NCI-H69 (cell line): ENCODE measurements at regions not wholly inside any gene's neighbourhood (a gene's known extent, or its start where the extent isn't known, plus 50 kb on each side); places are given as distances from the start of the nearest gene placed in this dataset.
"Not testable (repeated sequence)": the region's sequence is repeated elsewhere in the genome, so short reads cannot be mapped to it uniquely, and the experiment has no call there.

Source experiments
- DNase-seq: peaks from one replicate; lab custom pipeline; 2025; lab: John Stamatoyannopoulos, UW

DNA sequence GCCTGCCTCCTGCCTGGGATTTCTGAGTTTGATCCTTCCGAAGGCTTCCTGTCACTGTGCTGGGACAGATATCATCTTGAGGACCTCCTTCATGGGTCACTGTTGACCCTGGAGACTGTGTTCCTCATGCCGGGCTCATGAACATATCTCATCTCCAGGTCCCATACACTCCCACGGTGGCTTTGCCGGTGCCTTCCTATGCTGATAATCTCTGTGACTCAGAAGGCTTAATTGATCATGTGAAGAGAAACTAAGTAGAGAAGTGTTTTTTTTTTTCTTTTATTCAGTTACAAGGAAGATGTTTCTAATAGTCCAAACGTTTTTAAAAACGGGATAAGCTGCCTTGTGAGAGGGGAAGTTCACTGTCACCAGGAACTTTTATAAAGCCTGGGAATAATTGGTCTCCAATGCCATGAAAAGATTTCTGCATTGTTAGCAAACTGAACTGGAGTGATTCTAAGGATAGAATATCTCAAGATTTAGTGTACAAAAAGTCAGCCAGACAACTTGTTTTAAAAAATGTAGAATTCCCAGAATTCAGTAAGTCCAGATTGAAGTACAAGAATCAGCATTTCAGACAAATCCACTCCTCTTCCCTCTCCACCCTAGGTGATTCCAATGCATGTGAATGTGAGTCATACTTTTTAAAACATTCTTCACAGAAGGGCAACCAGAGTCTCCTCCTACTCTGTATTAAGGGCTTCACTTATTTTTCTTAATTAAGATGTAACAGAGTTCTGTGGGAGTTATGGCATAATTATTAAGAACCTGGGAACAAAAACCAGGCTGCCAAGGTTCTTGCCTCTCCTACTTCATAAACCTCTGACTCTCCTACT is 139.8 kb upstream of the LGR5 start:
- DNase-seq: no peak

DNA sequence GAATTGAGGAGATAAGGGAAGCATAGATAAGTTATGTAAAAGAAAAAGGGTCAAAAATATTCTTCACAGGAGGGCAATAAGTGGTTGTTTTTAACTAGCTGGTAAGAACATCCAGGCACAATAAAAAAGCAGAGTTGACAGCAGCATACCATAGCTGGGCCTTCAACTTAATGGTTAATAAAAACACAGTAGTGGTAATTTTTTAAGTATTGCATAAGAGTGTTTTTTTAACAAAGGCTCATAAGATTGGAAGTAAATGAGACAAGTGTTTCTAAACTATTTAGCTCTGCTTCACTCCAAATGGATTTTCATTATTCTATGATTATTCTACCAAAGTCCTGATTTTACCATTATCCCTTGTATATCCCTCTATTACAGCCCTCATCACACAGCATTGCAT is 140.1 kb upstream of the TSPAN8 start:
- DNase-seq: no peak

DNA sequence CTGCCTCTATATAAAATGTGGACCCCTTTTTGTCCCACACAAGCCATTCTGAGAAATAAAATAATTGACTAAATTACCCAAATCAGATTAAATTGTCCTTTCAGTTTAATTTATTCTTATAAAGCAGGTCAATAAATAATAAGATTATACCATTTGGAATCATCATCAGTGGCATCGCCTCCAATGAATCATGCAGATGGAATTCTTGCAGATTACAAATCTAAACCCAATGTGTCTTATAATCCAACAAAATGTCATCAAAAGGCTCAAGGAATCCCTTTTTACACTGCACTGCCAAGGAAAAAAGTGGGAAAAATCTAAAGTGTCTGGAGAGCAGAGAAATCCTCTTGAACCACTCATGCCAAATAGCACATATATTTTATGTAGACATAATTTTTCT is 138.2 kb upstream of the TSPAN8 start:
- no peak for DNase-seq

DNA sequence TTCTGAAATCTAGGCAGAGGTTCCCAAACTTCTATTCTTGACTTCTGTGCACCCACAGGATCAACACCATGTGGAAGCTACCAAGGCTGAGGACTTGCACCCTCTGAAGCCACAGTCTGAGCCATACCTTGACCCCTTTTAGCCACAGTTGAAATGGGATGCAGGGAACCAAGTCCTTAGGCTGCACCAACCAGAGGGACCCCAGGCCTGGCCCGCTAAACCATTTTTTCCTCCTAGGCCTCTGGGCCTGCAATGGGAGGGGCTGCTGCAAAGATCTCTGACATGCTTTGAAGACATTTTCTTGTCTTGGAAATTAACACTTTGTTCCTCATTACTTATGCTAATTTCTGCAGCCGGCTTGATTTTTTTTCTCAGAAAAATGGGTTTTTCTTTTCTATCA is 133.9 kb upstream of the TSPAN8 start:
- no peak for DNase-seq

DNA sequence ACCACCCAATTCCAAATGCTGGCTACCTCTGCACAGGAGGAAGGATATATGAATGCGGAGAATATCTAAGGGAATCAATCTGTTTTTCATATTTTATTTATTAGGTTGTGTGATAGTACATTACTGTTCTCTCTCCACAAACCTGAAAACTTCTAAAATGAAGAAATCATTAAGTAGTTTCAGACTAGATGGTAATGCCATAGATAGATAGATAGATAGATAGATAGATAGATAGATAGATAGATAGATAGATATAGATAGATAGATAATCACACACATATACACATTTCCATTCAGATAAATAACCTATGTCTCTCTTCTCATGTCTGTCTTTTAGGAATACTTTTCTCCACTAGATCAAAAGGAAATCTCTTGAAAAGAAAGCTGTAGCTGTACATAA is 126.1 kb upstream of the TSPAN8 start:
- DNase-seq: no peak

DNA sequence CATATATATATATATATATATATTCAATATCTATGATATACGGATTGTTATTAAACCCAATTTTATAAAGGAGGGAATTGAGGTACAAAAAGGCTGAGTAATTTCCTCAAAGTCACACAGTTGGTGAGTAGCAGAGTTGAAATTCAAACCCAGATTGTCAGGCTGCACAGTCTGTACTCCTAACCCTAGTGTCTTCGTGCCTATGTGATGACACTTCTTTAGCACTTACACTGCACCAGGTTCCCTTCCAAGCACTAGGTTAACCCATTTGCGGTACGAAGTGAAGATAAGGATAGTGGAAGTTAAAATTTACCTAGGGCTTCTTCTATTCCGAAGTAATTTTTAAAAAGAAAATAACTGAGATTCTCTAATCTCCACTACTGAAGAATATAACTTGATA is 125.1 kb upstream of the TSPAN8 start:
- DNase-seq: no peak

DNA sequence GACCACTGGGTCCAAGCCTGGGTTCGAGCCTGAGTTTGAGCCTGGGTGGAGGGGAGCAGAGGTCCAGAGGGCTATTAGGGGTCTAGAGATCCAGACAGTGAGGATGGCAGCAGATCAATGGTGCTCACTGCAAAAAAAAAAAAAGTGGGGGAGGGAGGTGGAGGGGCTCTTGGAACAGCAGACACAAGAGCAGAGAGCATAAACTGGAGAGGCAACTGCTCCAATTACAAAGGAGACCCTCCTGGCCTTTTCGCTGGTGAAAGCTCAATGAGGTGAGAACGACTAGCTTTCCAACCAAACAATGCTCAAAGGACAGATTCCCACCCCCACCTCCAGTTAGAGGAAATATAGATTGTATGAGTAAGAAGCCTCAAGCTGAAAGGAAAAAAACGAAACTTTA is 124.2 kb upstream of the TSPAN8 start:
- DNase-seq: no peak

DNA sequence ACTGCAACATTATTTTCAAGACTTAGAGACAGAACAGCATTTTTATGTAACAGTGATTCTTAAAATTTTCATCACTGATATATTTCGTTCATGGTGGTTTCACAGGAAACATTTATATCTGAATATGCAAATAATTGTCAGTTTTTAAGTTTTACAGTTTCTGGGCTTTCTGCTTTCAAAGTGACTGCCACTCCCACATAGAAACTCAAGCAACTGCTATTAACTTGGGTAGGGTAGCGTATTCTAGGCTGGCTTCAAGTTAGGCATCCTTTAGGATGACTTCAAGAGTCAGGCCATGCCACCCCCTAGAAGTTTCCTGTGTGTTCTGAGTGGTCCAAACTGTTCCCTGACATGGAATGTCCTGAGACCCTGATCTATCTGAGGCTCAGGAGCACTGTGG is 123.6 kb upstream of the TSPAN8 start:
- DNase-seq: no peak

DNA sequence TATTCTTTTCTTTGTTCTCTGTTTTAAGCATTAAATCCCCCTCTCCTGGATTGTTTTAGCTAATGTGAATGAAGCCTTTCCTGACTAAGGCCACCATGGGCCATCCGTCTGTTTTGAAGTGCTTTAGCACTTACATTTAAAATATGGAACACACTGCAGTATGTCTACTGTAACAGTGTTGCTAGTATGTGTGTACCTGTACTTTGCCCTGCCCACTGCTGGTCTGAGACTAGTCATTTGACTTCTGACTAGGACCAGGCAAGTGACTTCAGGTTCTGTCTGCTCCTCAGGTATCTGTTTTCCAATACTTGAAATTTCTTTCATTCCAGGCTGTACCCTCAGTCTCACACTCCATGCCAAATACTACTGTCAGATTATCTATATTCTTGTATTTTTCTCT is 120.1 kb upstream of the TSPAN8 start:
- no peak for DNase-seq

DNA sequence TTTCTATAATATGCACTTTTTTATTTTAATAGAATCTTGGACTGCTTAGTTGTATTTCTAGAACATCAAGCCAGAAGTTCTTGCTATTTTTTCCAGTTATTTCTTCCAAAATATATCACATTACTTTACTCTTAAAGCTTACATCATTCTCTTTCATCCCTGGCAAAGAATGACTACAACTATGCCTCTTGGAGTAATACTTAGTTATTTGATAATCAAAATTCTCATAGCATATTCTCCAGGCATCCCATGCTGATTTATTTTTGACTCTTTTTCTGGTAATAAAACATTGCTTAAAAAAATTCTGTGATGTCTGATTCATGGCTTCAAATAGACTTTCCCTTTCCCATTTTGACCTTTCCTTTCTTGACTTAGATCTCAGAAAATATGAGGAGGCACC is 118.7 kb upstream of the TSPAN8 start:
- no peak for DNase-seq

DNA sequence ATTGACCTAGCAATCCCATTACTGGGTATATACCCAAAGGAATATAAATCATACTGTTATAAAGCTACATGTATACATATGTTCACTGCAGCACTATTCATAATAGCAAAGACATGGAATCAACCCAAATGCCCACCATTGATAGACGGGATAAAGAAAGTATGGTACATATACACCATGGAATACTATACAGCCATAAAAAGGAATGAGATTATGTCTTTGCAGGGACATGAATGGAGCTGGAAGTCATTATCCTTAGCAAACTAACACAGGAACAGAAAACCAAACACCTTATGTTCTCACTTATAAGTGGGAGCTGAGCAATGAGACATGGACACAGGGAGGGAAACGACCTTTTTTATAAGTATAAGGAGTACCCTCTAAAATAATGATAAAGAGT is 113.0 kb upstream of the TSPAN8 start:
- not testable (repeated sequence) for DNase-seq

DNA sequence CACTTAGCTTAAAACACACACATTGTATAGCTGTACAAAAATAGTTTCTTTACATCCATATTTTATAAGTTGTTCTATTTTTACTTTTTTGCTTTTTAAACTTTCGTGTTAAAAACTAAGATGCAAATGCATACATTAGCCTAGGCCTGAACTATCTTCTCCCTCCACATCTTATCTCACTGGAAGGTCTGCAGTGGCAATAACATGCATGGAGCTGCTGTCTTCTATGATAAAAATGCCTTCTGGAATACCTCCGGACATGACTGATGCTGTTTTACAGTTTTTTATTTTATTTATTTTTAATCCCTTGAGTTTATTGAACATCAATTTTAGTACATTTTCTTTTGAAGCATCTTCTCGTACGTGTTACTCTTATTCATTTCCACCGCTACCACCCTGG is 112.3 kb upstream of the TSPAN8 start:
- DNase-seq: no peak

DNA sequence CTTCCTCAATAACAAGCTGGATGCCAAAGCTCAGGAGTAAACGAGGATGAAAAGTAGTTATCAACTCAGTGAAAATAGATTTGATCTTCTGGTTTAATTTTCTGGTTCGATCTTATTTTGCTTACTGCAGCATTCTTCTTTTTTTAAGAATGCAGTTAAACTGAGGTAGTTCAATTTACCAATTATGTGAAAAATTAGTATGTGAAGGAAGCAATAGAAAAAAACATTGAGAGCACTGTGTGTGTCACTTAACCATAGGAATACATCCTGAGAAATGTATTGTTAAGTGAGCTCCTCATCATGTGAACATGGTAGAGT is 111.4 kb upstream of the TSPAN8 start:
- no peak for DNase-seq

DNA sequence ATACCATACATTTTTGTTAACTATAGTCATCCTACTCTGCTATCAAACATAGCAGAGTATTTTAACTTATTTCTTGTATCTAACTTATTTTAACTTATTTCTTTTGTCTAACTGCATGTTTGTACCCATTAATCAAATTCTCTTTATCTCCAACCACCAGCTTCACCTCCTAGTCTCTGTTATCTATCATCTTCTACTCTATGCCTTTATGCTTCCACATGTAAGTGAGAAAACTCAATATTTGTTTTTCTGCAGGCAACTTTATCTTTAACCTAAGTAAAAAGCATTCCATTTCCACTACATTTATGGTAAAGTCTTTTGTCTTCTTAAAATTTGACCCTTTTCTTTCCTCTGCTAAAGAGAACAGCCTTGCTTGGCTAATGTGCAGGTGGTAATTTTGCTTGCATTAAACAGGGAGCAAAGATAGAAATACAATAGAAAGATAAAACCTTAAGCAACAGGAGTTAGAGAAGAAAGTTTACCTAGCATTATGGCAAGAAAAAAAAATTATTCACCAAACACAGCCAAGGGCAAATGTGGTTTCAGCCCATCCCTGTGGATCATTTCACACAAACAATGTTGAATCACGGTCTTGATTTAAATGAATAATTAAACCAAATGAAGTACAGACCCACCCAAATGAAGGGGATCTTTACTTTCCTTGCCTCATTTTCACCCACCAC is 110.9 kb upstream of the TSPAN8 start:
- no peak for DNase-seq

DNA sequence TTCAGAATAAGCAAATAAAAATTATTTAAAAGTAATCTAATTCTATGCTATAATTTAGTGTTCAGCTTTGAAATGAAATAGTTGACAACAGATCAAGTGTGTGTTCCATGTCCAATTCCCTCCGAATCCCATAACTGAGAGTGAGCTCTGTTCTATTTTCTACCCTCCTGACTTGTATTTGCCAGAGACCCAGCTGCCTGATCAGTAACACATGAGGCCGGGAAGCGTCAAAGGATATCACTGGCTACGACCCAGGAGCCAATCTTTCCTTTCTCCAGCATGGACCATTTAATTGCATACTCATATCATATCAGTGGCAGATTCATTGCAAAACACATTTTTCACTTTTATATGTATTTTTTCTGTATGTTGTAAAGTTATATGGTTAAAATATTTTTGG is 108.8 kb upstream of the TSPAN8 start:
- DNase-seq: no peak

DNA sequence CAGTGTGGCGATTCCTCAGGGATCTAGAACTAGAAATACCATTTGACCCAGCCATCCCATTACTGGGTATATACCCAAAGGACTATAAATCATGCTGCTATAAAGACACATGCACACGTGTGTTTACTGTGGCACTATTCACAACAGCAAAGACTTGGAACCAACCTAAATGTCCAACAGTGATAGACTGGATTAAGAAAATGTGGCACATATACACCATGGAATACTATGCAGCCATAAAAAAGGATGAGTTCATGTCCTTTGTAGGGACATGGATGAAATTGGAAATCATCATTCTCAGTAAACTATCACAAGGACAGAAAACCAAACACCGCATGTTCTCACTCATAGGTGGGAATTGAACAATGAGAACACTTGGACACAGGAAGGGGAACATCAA is 107.9 kb upstream of the TSPAN8 start:
- DNase-seq: not testable (repeated sequence)

DNA sequence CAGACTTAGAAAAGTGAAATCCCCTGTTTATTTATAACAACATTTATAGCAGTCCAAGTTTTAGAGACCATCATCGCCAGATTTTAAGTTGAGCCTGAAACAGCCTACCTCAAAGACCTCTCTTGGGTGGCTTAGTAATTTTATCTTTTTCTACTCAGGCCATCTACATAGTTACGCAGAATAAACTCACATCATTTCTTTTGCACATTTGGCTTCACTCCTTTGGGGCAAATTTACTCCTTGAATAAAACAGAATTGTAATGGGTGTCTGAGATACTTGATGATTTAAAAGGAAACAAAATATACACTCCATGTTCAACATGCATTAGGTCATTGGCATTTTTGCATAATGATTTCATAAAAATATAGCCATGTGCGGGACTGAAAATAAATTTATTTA is 104.7 kb upstream of the TSPAN8 start:
- no peak for DNase-seq

DNA sequence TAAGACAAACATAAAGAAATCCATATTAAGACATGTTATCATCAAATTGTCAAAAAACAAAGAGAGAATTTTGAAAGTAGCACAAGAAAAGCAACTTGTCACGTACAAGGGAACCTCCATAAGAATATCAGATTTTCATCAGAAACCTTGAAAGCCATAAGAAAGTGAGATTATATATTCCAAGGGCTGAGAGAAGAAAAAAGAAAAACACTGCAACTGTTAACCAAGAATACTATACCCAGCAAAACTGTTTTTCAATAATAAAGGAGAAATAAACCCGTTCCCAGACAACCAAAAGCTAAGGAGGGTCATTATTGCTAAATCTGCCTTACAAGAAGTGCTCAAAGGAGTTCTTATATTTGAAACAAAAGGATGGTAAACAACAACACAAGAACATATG is 94.7 kb upstream of the TSPAN8 start:
- DNase-seq: no peak

DNA sequence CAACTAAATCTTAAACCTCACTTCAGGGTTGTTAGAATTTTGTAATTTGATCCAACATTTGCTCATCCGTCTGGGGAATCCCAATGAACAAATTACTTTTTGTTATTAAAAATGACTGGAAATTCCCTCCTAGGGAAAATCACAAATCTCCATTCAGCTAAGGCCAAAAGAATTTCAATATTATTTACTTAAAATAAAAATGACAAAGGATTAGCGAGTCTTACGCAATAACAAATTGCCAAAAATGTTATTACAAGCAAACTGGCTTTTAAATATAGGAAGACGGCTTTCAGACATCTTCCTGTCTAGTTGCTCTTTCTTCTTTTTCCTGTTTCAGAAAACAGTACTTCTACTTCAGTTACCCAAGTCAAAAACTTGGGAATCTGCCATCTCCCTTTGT is 92.4 kb upstream of the TSPAN8 start:
- DNase-seq: no peak

DNA sequence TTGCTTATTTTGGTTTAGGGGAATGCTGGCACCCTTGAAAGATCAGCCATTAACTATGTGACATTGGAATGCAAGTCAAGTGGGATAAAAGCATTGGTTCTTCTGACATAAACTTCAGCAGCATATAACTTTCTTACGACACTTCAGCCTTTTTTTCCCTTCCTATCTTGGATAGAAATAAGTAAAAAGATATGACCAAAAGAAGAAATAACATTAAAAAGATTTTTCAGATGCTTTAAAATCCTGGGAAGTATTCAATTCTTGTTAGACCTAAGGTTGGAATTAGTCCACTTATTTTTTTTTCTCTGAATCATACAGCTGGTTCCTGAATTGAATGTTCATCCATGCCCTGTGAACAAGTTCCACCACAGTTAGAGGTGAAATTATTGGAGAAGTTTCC is 85.6 kb upstream of the TSPAN8 start:
- no peak for DNase-seq

DNA sequence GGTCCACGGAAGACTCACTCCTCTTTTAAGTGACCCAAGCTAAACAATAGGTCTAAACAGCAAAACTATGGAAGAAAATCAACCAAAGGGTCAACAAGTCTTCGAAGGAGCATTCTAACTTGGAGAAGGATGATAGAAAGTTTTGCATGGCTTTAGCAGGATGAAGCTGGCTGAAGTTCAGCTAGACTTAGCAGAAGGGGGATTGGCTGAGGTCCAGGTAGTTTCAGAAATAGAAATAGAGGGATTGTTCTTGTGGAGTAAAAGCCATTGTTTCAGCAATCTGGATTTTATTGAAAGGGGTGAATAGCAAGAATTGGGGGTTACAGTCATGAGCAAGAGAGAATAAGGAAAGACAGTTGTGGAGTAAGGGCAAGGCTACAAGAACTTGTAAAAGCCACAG is 84.7 kb upstream of the TSPAN8 start:
- DNase-seq: no peak

DNA sequence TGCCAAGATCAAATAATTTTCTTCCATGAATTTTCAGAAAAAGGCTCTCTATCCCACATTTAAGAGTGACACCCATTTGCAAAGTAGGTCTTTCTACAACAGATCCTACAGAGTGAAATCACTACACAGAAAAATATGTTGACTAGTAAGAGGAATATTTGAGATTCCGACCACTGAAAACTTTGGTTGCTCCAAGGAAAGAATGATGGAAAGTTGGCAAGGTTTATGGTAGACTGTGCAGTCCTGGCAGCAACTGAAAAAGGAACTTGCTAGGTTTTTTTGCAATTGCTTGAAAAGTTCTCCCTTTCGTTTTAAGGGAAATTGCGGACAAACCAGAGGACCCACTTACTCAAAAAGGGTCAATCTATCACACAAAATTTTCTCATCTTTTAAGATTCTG is 83.1 kb upstream of the TSPAN8 start:
- DNase-seq: no peak

DNA sequence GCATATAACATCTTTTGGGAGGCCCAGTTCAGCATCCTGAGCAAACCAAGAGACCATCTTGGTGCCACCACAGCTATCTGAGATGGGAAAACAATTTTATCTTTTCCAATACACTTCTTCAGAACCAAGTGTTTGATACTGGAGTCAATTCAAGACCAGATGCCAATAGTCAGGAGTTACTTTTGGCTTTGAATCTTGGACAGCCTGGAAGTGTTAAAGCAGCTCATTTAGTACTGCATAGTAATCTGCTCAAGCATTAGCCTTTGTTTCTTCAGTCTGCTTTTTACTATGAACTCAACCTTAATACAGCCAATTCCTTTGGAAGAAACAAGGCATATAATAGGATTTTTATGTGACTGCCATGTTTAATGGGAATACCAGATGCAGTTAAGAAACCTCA is 81.9 kb upstream of the TSPAN8 start:
- no peak for DNase-seq

DNA sequence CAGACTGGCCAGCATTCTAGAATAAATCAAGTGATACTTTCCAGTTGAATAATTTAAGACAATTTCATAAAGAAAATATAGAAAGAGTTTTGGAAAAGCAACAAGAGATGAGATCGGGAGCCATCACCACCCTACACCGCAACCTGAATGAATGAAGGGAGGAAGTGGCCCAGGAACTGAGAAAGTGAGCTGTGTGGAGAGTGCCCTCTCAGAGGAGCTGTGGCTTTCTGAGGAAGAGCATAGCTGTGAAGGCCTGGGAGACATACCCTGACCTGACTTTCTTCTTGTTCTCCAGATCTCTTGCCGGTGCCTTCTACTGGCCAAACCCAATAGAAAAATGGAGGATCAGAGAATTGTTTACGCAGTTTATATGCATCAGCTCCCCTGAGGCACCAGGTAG is 79.3 kb upstream of the TSPAN8 start:
- DNase-seq: no peak
